ENCODE measurements at regions not wholly inside any gene's neighbourhood (a gene's known extent, or its start where the extent isn't known, plus 50 kb on each side); places are given as distances from the start of the nearest gene placed in this dataset.
A peak's percentile ranks its signal among the peaks of the same experiment; 100 is the strongest.

DNA sequence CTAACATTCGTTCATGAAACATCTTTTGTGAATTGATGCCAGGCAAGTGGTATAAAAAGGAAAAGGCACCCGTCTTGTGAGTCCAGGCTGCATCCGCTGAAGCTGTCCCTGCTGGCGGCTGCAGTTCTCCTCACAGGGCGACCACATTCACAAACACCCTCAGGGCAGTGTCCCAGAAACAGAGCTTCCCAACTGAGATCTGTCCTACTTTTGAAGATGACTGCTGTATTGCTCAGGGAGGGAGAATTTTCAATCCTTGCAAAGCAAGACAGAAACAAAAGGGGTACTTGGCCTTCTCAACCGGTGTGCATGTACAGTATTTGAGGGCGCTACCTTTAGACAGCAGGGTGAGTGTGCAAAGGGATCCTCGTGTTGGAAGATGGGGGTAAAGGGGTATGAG is 316.1 kb downstream of the GADD45G start:
- no peak overlapping the region for H3K4me3 Mint-ChIP-seq
- peaks cover 8% of the 10 kb centered on the region for H3K27me3 Mint-ChIP-seq (ENCODE audit: low read depth, poor library complexity)
- no peak for DNase-seq
- no peak overlapping the region for H3K27ac Mint-ChIP-seq
- no peaks in the 10 kb centered on the region for H3K9me3 Mint-ChIP-seq
- no peaks in the 10 kb centered on the region for H3K36me3 Mint-ChIP-seq (ENCODE audit: low read depth)
- H3K4me1 Mint-ChIP-seq = peaks cover 93% of the 10 kb centered on the region
- TF ChIP-seq, protein P1, sequence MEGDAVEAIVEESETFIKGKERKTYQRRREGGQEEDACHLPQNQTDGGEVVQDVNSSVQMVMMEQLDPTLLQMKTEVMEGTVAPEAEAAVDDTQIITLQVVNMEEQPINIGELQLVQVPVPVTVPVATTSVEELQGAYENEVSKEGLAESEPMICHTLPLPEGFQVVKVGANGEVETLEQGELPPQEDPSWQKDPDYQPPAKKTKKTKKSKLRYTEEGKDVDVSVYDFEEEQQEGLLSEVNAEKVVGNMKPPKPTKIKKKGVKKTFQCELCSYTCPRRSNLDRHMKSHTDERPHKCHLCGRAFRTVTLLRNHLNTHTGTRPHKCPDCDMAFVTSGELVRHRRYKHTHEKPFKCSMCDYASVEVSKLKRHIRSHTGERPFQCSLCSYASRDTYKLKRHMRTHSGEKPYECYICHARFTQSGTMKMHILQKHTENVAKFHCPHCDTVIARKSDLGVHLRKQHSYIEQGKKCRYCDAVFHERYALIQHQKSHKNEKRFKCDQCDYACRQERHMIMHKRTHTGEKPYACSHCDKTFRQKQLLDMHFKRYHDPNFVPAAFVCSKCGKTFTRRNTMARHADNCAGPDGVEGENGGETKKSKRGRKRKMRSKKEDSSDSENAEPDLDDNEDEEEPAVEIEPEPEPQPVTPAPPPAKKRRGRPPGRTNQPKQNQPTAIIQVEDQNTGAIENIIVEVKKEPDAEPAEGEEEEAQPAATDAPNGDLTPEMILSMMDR (IDR thresholded peaks at IDR 0.05) = no peak

DNA sequence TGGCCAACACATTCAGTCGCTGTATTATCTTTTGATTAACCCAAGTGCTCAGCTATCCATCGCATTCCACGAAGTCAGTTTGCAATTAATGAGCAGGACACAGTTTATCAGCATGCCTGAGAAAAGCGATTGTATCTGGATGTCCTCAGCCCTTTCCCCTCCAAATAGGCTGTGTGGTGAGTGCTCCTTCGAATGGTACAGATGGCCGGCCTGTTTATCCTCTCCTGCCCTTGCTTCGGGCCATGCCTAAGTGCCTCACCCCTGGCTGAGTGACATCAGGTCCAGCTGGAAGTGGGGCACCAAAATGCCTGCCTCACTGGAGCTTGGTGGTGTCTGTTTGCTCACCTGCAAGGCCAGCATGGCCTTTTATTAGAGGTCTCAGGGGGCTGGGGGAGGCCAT is 317.3 kb downstream of the GADD45G start:
- H3K27me3 Mint-ChIP-seq (ENCODE audit: low read depth, poor library complexity) = peaks cover 8% of the 10 kb centered on the region
- no peak overlapping the region for H3K4me3 Mint-ChIP-seq
- no peak overlapping the region for H3K27ac Mint-ChIP-seq
- H3K36me3 Mint-ChIP-seq (ENCODE audit: low read depth) = no peaks in the 10 kb centered on the region
- no peak for DNase-seq
- TF ChIP-seq, protein P1 (IDR thresholded peaks at IDR 0.05) = no peak
- peaks cover 93% of the 10 kb centered on the region for H3K4me1 Mint-ChIP-seq
- H3K9me3 Mint-ChIP-seq = no peaks in the 10 kb centered on the region

GRCh38 chr9:89923174-89923573 is 318.4 kb downstream of the GADD45G start:
- TF ChIP-seq, protein P1 (IDR thresholded peaks at IDR 0.05) = no peak
- Mint-ChIP-seq H3K27ac (peak overlapping the region; percentile 79), H3K4me3 (peak overlapping the region; percentile 6), H3K4me1 (peaks cover 94% of the 10 kb centered on the region), H3K36me3 (ENCODE audit: low read depth) (no peaks in the 10 kb centered on the region), H3K9me3 (no peaks in the 10 kb centered on the region), H3K27me3 (ENCODE audit: low read depth, poor library complexity) (peaks cover 8% of the 10 kb centered on the region)
- no peak for DNase-seq

- DNase-seq = peak; percentile 39
- peak overlapping the region; percentile 59 for H3K4me3 Mint-ChIP-seq
- TF ChIP-seq, protein P1 (IDR thresholded peaks at IDR 0.05) = no peak
- H3K27ac Mint-ChIP-seq = peak overlapping the region; percentile 66
- H3K9me3 Mint-ChIP-seq = no peaks in the 10 kb centered on the region
- no peaks in the 10 kb centered on the region for H3K36me3 Mint-ChIP-seq (ENCODE audit: low read depth)
- H3K27me3 Mint-ChIP-seq (ENCODE audit: low read depth, poor library complexity) = peaks cover 8% of the 10 kb centered on the region
- peaks cover 94% of the 10 kb centered on the region for H3K4me1 Mint-ChIP-seq
Measured at GRCh38 chr9:89923961-89924504, 319.2 kb downstream of the GADD45G start.

GRCh38 chr9:89924611-89925010 is 319.8 kb downstream of the GADD45G start:
- TF ChIP-seq, protein P1 (IDR thresholded peaks at IDR 0.05) = no peak
- Mint-ChIP-seq H3K4me1 (peaks cover 94% of the 10 kb centered on the region), H3K9me3 (no peaks in the 10 kb centered on the region), H3K4me3 (no peak overlapping the region), H3K27ac (no peak overlapping the region), H3K36me3 (ENCODE audit: low read depth) (no peaks in the 10 kb centered on the region), H3K27me3 (ENCODE audit: low read depth, poor library complexity) (peaks cover 4% of the 10 kb centered on the region)
- DNase-seq = no peak

GRCh38 chr9:89926167-89926566 is 321.4 kb downstream of the GADD45G start:
- H3K27ac Mint-ChIP-seq = peak overlapping the region; percentile 39
- no peaks in the 10 kb centered on the region for H3K9me3 Mint-ChIP-seq
- DNase-seq = no peak
- H3K4me1 Mint-ChIP-seq = peaks cover 94% of the 10 kb centered on the region
- TF ChIP-seq, protein P1 (IDR thresholded peaks at IDR 0.05) = no peak
- H3K27me3 Mint-ChIP-seq (ENCODE audit: low read depth, poor library complexity) = peaks cover 6% of the 10 kb centered on the region
- no peaks in the 10 kb centered on the region for H3K36me3 Mint-ChIP-seq (ENCODE audit: low read depth)
- no peak overlapping the region for H3K4me3 Mint-ChIP-seq
